Stomach smooth muscle (tissue), 2 donors: ENCODE measurements at regions not wholly inside any gene's neighbourhood (a gene's known extent, or its start where the extent isn't known, plus 50 kb on each side); places are given as distances from the start of the nearest gene placed in this dataset.
"Not testable (repeated sequence)": the region's sequence is repeated elsewhere in the genome, so short reads cannot be mapped to it uniquely, and the experiment has no call there.

Experiments used
- H3K27ac ChIP-seq: one replicate; pipeline ENCODE4 v1.7.0; 2013; ENCODE audit warnings: mild to moderate bottlenecking, low read length, inconsistent platforms
- H3K27me3 ChIP-seq, 2 donors: one replicate each; pipeline ENCODE4 v1.7.0; 2013; ENCODE audit warnings: low read length in 2 of 2; ENCODE audit not compliant: insufficient read depth in 2 of 2, control insufficient read depth in 1 of 2
- H3K36me3 ChIP-seq, 2 donors: one replicate each; pipeline ENCODE4 v1.7.0; 2013; ENCODE audit warnings: low read length in 2 of 2; ENCODE audit not compliant: control insufficient read depth in 2 of 2, insufficient read depth in 2 of 2
- H3K4me1 ChIP-seq: one replicate; pipeline ENCODE4 v1.7.0; 2013; ENCODE audit warnings: low read length; ENCODE audit not compliant: control insufficient read depth, insufficient read depth
- H3K4me3 ChIP-seq, 2 donors: one replicate each; pipeline ENCODE4 v1.7.0; 2013; ENCODE audit warnings: low read length in 2 of 2
- H3K9ac ChIP-seq, 2 donors: one replicate each; pipeline ENCODE4 v1.7.0; 2013; ENCODE audit warnings: low read length in 2 of 2, mild to moderate bottlenecking in 1 of 2
- H3K9me3 ChIP-seq, 2 donors: one replicate each; pipeline ENCODE4 v1.7.0; 2013; ENCODE audit warnings: low read length in 2 of 2; ENCODE audit not compliant: control insufficient read depth in 2 of 2
- donor health status: healthy.
- donor health status: Pancreatic carcinoma.

DNA sequence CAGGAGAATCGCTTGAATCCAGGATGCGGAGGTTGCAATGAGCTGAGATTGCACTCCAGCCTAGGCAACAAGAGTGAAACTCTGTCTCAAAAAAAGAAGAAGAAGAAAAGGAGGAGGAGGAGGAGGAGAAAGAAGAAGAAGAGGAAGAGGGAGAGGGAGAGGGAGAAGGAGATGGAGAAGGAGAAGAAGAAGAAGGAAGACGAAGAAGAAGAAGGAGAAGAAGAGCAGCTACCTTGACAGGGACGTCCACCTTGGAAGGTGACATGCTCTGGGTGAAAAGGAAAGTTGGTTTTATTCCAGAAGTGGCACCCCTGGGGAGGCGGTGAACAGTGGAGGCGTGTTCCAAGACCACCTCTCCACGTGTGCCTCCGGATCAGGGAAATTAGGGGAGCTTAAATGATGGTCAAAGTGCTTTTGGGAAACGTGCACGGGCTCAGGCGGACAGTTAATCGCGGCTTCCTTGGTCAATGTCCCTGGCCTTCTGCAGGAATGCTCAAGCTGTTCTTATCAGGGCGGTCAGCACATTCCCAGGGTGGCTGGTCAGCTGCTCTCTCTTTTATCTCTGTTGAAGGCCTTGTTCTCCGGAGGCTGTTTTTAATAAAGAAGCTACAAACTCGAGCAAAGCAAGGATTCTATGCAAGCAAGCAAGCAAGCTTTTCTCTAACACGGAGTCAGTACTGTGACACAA, 78.9 kb upstream of the PEG3 start:
- H3K27me3 ChIP-seq: peaks cover 0 to 4% of the 10 kb centered on the region in 2 donors
- peaks cover 5 to 7% of the 10 kb centered on the region in 2 donors for H3K9me3 ChIP-seq
- no peak overlapping the region for H3K4me3 ChIP-seq
- no peaks in the 10 kb centered on the region for H3K36me3 ChIP-seq
- no peaks in the 10 kb centered on the region for H3K4me1 ChIP-seq
- no peak overlapping the region for H3K9ac ChIP-seq
- no peak overlapping the region for H3K27ac ChIP-seq

DNA sequence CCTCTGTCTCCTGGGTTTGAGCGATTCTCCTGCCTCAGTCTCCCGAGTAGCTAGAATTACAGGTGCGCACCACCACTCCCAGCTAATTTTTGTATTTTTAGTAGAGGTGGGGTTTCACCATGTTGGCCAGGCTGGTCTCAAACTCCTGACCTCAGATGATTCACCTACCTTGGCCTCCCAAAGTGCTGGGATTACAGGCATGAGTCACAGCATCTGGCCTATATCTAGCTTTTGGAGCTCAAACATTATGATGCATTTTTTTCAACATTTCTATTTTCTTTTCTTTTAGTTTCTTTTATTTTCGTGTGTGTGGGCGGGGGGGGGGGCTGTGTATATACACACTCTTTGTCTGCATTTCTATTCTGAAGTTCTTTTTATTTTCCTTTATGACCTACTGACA, 85.6 kb upstream of the PEG3 start:
- H3K36me3 ChIP-seq: not testable (repeated sequence)
- H3K9me3 ChIP-seq: peaks cover 5 to 13% of the 10 kb centered on the region in 2 donors

DNA sequence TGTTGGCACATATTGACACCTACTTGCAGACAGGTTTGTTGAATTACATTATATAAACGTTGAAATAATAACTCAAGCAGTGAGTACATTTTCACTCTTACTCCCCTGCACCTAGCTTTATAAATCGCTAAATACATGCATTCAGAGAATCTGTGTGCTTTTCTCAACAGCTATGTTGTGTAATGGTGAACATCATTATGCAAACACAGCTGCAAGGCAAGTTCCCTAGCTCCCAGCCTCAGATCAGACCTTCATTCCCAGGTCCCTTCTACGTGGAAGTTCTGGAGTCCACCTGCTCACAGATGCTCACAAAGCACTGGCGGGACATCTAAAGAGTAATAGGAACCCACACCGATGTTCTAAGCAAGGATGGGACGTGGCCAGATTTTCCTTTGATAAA, 86.8 kb upstream of the PEG3 start:
- H3K9me3 ChIP-seq: peaks cover 5 to 13% of the 10 kb centered on the region in 2 donors
- H3K27ac ChIP-seq: no peak overlapping the region
- H3K4me3 ChIP-seq: no peak overlapping the region
- no peaks in the 10 kb centered on the region for H3K4me1 ChIP-seq
- no peaks in the 10 kb centered on the region for H3K27me3 ChIP-seq
- H3K36me3 ChIP-seq: no peaks in the 10 kb centered on the region
- H3K9ac ChIP-seq: no peak overlapping the region

More for the DNA sequence above, 85.6 kb upstream of the PEG3 start:
- H3K9ac ChIP-seq, H3K4me1 ChIP-seq, H3K27ac ChIP-seq, H3K4me3 ChIP-seq, H3K27me3 ChIP-seq: not testable (repeated sequence)

DNA sequence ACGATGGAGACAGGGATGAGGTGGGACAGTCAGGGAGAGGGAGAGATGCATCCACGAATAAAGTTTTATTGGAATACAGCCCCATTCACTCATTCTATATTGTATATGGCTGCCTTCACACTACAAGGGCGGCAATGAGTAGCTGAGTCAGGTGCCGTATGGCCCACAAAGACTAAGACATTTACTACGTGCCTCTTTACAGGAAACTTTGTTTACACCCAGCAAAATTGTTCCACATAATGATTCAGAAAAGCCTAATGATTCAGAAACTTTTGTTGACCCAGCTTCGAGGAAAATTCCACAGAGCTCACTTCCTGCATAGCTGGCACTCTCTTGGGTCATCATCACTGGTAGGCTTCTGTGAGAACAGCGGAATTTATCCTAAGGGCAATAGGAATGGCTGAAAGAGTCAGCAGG, 87.3 kb upstream of the PEG3 start:
- no peaks in the 10 kb centered on the region for H3K36me3 ChIP-seq
- no peaks in the 10 kb centered on the region for H3K27me3 ChIP-seq
- no peak overlapping the region for H3K4me3 ChIP-seq
- no peak overlapping the region for H3K9ac ChIP-seq
- H3K27ac ChIP-seq: no peak overlapping the region
- no peaks in the 10 kb centered on the region for H3K4me1 ChIP-seq
- peaks cover 5 to 13% of the 10 kb centered on the region in 2 donors for H3K9me3 ChIP-seq

DNA sequence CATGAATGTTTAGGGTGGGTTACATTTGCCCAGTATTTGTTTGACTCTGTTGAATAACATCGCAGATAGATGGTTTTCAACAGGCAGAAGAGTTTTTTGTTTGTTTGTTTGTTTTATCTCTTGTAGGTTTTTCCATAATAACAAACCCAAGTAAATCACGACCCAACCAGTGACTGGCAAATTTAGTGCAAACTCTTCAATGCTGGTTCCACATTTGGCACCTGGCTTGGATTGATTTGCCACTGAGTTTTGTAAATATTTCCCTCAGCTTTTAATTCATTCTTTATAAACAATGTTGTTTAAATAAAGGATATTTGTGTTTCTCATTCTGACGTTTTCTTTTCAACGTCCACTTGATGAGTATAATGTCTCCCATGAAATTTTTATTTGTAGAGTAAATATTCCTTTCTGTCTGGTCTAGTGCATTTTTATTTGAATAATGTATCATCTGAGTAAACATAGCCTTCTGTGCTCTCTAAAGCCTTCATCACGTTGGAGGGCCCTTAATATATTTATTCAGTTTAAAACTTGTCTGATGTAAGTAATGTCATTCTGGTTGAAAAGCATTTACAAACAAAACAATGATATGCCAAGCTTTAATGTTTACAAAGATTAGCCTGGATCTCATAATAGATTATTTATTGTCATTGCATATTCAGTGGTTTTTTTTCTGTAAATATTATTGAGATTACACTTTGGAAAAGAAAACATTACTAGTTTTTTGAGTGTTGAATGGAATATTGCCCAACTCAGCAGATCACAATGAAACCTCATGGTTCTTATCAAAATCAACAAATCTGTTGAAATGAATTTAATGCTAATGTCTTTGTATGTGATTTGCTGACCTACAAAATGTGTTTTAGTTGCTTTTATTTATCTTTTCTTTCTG, 90.4 kb upstream of the PEG3 start:
- no peak overlapping the region for H3K9ac ChIP-seq
- no peak overlapping the region for H3K27ac ChIP-seq
- H3K27me3 ChIP-seq: peaks cover 0 to 2% of the 10 kb centered on the region in 2 donors
- H3K36me3 ChIP-seq: no peaks in the 10 kb centered on the region
- H3K4me1 ChIP-seq: no peaks in the 10 kb centered on the region
- H3K4me3 ChIP-seq: no peak overlapping the region
- peaks cover 0 to 4% of the 10 kb centered on the region in 2 donors for H3K9me3 ChIP-seq

DNA sequence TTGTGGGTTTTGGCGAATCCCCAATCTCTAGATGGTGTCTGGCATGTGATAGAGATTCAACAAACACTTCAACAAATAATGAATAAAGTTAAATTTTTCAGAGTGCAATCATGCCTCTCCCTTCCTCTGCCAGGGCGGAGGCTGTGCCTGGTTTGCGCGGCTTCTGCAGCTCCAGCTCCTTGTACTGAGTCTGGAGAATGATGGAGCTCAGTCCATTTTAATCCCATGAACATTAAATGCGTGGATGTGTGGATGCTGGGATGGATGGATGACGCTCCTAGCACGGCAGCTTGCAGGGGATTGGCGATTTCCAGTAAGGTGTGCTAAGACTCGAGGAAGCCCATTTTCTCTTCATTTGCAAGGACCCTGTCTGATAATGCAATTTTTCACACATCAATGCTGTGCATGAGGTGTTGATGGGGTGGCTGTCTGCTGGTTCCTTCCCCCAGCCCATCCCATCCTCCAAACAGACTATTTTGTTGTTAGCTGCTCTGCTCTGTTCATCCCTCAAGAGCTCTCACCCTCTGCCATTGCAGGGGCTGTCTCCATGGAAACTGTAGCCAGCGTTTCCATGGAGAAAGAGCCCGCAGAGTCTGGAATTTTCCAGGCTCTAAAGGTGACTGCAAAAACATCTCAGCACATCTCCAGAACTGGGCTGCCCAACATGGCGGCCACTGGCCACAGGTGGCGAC, 92.6 kb upstream of the PEG3 start:
- Histone ChIP-seq H3K4me3 (no peak overlapping the region), H3K9me3 (no peaks in the 10 kb centered on the region), H3K4me1 (no peaks in the 10 kb centered on the region), H3K27ac (no peak overlapping the region), H3K27me3 (peaks cover 0 to 4% of the 10 kb centered on the region in 2 donors), H3K9ac (no peak overlapping the region), H3K36me3 (no peaks in the 10 kb centered on the region)

DNA sequence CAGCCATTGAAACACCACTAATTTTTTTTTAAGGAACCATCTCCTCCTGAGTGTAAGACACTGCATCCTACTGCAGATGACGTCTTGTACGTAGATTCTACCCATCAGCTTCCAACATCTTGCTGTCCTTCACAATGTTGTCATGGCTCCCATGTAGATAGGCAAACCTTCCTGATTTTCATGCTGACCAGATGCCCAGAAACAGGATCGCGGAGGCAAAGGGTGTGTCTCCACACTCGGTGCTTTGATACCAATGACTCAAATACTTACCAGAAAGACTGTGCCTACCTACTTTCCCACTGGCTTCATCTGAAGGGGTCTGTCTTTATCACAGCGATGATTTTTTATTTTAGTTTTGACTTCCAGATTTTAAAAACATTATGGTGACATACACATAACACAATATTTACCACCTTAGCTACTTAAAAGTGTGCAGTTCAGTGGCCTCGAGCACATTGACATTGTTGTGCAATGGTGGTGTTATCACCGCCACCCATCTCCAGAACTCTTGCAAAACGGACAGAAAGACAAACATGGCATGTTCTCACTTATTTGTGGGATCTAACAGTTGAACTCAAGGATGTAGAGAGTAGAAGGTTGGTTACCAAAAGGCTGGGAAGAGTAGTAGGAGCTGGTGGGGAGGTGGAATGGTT, 94.0 kb upstream of the PEG3 start:
- Histone ChIP-seq H3K27me3 (peaks cover 0 to 6% of the 10 kb centered on the region in 2 donors), H3K27ac (no peak overlapping the region), H3K4me1 (no peaks in the 10 kb centered on the region), H3K36me3 (no peaks in the 10 kb centered on the region), H3K9me3 (no peaks in the 10 kb centered on the region), H3K9ac (no peak overlapping the region), H3K4me3 (no peak overlapping the region)

DNA sequence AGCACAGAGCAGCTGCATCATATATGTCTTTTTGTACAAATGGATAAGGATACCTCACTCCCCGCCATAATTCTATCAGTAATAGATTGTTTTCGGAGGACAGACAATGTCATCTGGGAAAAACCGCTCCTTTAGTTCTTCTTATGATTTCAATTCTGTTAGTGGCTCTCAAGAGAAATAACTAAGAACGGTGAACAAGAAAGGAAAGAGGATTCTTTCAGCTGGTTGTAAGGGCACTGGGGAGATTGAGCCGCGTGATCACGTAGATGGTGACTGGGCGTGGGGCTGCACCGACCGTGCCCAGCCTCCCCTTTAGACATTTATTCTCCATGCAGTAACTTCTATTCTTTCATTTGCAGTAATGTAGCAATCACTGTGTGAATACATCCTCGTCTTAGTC, 99.4 kb upstream of the PEG3 start:
- Histone ChIP-seq H3K9ac (no peak overlapping the region), H3K9me3 (no peaks in the 10 kb centered on the region), H3K27ac (no peak overlapping the region), H3K4me3 (no peak overlapping the region), H3K27me3 (peaks cover 3 to 4% of the 10 kb centered on the region in 2 donors), H3K36me3 (no peaks in the 10 kb centered on the region), H3K4me1 (no peaks in the 10 kb centered on the region)

DNA sequence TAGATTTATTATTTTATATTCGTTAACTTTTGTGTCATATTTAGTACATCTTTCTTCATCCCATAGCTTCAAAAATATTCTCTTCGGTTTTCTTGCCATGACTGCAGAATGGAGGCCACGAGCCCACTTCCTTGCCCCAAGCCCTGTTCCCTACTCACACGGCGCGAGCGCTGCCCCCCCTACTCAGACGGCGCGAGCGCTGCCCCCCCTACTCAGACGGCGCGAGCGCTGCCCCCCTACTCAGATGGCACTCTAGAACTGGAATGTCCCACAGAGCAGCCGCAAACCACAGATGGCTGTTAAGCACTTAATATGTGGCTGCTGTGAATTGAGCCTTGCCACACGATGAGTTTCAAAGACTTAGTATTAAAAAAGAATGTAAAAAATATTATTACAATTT, 102.2 kb upstream of the PEG3 start:
- no peaks in the 10 kb centered on the region for H3K36me3 ChIP-seq
- H3K27ac ChIP-seq: no peak overlapping the region
- no peak overlapping the region for H3K4me3 ChIP-seq
- H3K9me3 ChIP-seq: no peaks in the 10 kb centered on the region
- peaks cover 3 to 4% of the 10 kb centered on the region in 2 donors for H3K27me3 ChIP-seq
- no peaks in the 10 kb centered on the region for H3K4me1 ChIP-seq
- H3K9ac ChIP-seq: no peak overlapping the region

DNA sequence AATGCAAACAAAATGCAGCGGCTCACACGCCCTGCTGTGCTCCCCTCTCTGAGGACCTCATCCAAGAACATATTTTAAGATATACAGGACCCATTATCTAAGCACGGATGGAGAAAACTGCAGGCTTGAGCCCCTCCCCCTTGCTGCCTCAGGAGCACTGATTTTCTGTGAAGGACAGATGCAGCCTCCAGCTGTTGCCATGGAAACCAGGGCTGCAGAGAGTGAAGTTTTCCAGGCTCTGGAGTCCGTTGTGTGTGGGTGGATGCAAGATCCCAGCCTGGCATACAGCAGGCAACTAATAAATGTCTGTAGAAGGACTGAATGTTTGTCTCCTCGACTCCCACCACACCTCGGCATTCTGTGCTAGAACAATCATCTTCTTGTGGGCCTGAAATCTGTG, 105.6 kb upstream of the PEG3 start:
- Histone ChIP-seq H3K36me3 (no peaks in the 10 kb centered on the region), H3K27me3 (peaks cover 4 to 7% of the 10 kb centered on the region in 2 donors), H3K4me3 (no peak overlapping the region), H3K27ac (no peak overlapping the region), H3K9ac (no peak overlapping the region), H3K9me3 (no peaks in the 10 kb centered on the region), H3K4me1 (no peaks in the 10 kb centered on the region)
